PC-9 (cell line): ENCODE measurements at regions not wholly inside any gene's neighbourhood (a gene's known extent, or its start where the extent isn't known, plus 50 kb on each side); places are given as distances from the start of the nearest gene placed in this dataset.

Experiments used
- BruUV-seq: library from RNA; stranded (reverse); fragments of 400-500 nt; replicated peaks from 2 replicates; lab custom pipeline; 2021; lab: Mats Ljungman, UMichigan
- CTCF ChIA-PET: fragments of 300-600 bp; sonication (Branson Sonifier 250); formaldehyde crosslinking; loops from one replicate; lab custom pipeline; 2022; ENCODE audit warnings: antibody characterized with exemption; lab: Charles Lee
- POLR2A ChIA-PET: fragments of 300-600 bp; sonication (Branson Sonifier 250); formaldehyde crosslinking; loops from one replicate; lab custom pipeline; 2022; ENCODE audit warnings: antibody characterized with exemption; ENCODE audit not compliant: unreplicated experiment; lab: Charles Lee
- DNase-seq, 2 experiments: peaks; one replicate each; pipeline versions ENCODE4 v3.0.0 to v3.0.0-alpha.2; 2015 to 2022; ENCODE audit warnings: mixed read lengths in 1 of 2
- H2AFZ ChIP-seq: fragments of 200-600 bp; sonication (generic); 2 replicates; pipeline ENCODE4 v1.8.1; 2017; ENCODE audit warnings: antibody characterized with exemption
- H3F3A ChIP-seq: fragments of 200-600 bp; sonication (generic); 2 replicates; pipeline ENCODE4 v1.8.1; 2017; ENCODE audit warnings: antibody characterized with exemption, mild to moderate bottlenecking, low read depth; ENCODE audit not compliant: insufficient read depth
- H3K27ac ChIP-seq: fragments of 200-600 bp; sonication (generic); 2 replicates; pipeline ENCODE4 v1.6.1; 2016; ENCODE audit warnings: mixed run types
- H3K27me3 ChIP-seq: fragments of 200-600 bp; sonication (generic); 2 replicates; pipeline ENCODE4 v1.6.1; 2016; ENCODE audit warnings: low read depth, mixed run types; ENCODE audit not compliant: insufficient read depth
- H3K36me3 ChIP-seq: fragments of 200-600 bp; sonication (generic); 2 replicates; pipeline ENCODE4 v1.6.1; 2016; ENCODE audit warnings: low read depth, mixed run types
- H3K4me1 ChIP-seq: fragments of 200-600 bp; sonication (generic); replicated peaks from 2 replicates; pipeline ENCODE4 v1.6.1; 2016; ENCODE audit warnings: mixed run types; ENCODE audit not compliant: insufficient read depth
- H3K4me2 ChIP-seq: fragments of 200-600 bp; sonication (generic); 2 replicates; pipeline ENCODE4 v1.6.1; 2017; ENCODE audit warnings: mixed run types
- H3K4me3 ChIP-seq: fragments of 200-600 bp; sonication (generic); 2 replicates; pipeline ENCODE4 v1.6.1; 2016; ENCODE audit warnings: mixed run types
- H3K79me2 ChIP-seq: fragments of 200-600 bp; sonication (generic); 2 replicates; pipeline ENCODE4 v1.6.1; 2017; ENCODE audit warnings: low read depth, mixed run types
- H3K9me2 ChIP-seq: fragments of 200-600 bp; sonication (generic); 2 replicates; pipeline ENCODE4 v1.8.1; 2017; ENCODE audit warnings: mild to moderate bottlenecking; ENCODE audit not compliant: insufficient read depth
- H3K9me3 ChIP-seq: fragments of 200-600 bp; sonication (generic); 2 replicates; pipeline ENCODE4 v1.8.1; 2016; ENCODE audit warnings: low read depth; ENCODE audit not compliant: insufficient read depth
- H4K20me1 ChIP-seq: fragments of 200-600 bp; sonication (generic); 2 replicates; pipeline ENCODE4 v1.8.1; 2017; ENCODE audit not compliant: insufficient read depth
- CTCF ChIP-seq: fragments of 200-600 bp; sonication (generic); conservative IDR thresholded peaks from 2 replicates; pipeline ENCODE4 v1.6.1; 2017; ENCODE audit warnings: mixed run types, antibody characterized with exemption, mild to moderate bottlenecking, moderate library complexity
- EZH2 ChIP-seq: fragments of 200-600 bp; sonication (generic); IDR thresholded peaks from 2 replicates; pipeline ENCODE4 v1.8.0; 2017; ENCODE audit warnings: antibody characterized with exemption, low read depth
- intact Hi-C: fragments of 100-400 bp; cut with micrococcal nuclease; formaldehyde crosslinking; loops from one replicate; pipeline ENCODE4 v1.10.0; 2022; ENCODE audit not compliant: unreplicated experiment

GRCh38 chr11:29842061-29842460 is 174.8 kb downstream of the KCNA4 start:
- no peaks in the 10 kb centered on the region for H3K79me2 ChIP-seq
- BruUV-seq, result no TSS peak
- no peak for TF ChIP-seq CTCF
- TF ChIP-seq EZH2, result no peak
- H3K36me3 ChIP-seq, result no peaks in the 10 kb centered on the region
- no peak overlapping the region for H2AFZ ChIP-seq
- no peaks in the 10 kb centered on the region for H3F3A ChIP-seq
- H3K27me3 ChIP-seq, result no peaks in the 10 kb centered on the region
- CTCF ChIA-PET, result no interaction called here
- H3K9me2 ChIP-seq, result 0 out of 2 replicates have a peak, but pooled peaks cover 4% of the 10 kb centered on the region
- intact Hi-C loops, result no loop called here
- no peaks in the 10 kb centered on the region for H4K20me1 ChIP-seq
- no peaks in the 10 kb centered on the region for H3K4me1 ChIP-seq
- no peak overlapping the region for H3K4me2 ChIP-seq
- POLR2A ChIA-PET, result no interaction called here
- no peak overlapping the region for H3K27ac ChIP-seq
- no peak overlapping the region for H3K4me3 ChIP-seq
- no peak for DNase-seq
- no peaks in the 10 kb centered on the region for H3K9me3 ChIP-seq

GRCh38 chr11:29826878-29827277 is 190.0 kb downstream of the KCNA4 start:
- H3K4me3 ChIP-seq, result no peak overlapping the region
- no peak for DNase-seq
- no peaks in the 10 kb centered on the region for H3K9me3 ChIP-seq
- no peak overlapping the region for H3K27ac ChIP-seq
- no peaks in the 10 kb centered on the region for H3K27me3 ChIP-seq
- POLR2A ChIA-PET, result no interaction called here
- H3K4me1 ChIP-seq, result no peaks in the 10 kb centered on the region
- no peaks in the 10 kb centered on the region for H3K36me3 ChIP-seq
- H3K4me2 ChIP-seq, result no peak overlapping the region
- no peaks in the 10 kb centered on the region for H4K20me1 ChIP-seq
- CTCF ChIA-PET, result no interaction called here
- no peak for TF ChIP-seq CTCF
- TF ChIP-seq EZH2, result no peak
- no TSS peak for BruUV-seq
- no peak overlapping the region for H2AFZ ChIP-seq
- H3K79me2 ChIP-seq, result no peaks in the 10 kb centered on the region
- intact Hi-C loops, result no loop called here
- H3K9me2 ChIP-seq, result no peaks in the 10 kb centered on the region
- H3F3A ChIP-seq, result no peaks in the 10 kb centered on the region

DNA sequence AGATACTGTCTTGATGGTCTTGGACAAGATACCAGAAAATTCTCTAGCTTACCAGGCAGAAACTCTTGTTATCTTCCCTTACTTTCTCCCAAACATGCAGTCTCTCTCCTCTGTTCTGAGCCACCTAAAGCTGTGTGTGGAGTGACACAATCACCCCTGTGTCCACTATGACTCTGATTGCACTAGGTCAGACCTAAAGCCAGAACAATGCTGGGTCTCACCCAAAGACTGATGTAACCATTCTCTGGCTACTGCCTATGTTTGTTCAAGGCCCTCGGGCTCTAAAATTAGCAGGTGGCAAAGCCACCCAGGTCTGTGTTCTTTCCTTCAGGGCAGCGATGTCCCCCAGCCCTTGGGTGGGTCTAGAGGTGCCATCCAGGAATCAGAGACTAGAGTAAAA is 200.5 kb downstream of the KCNA4 start:
- Histone ChIP-seq H2AFZ (no peak overlapping the region), H4K20me1 (no peaks in the 10 kb centered on the region), H3K79me2 (no peaks in the 10 kb centered on the region), H3K4me2 (no peak overlapping the region), H3K27me3 (no peaks in the 10 kb centered on the region), H3F3A (no peaks in the 10 kb centered on the region), H3K36me3 (no peaks in the 10 kb centered on the region), H3K9me2 (no peaks in the 10 kb centered on the region), H3K4me1 (no peaks in the 10 kb centered on the region), H3K27ac (no peak overlapping the region), H3K9me3 (no peaks in the 10 kb centered on the region), H3K4me3 (no peak overlapping the region)
- CTCF ChIA-PET, result no interaction called here
- POLR2A ChIA-PET, result no interaction called here
- no TSS peak for BruUV-seq
- TF ChIP-seq EZH2 (no peak), CTCF (no peak)
- intact Hi-C loops, result no loop called here
- DNase-seq, result no peak
